ENCODE measurements at regions not wholly inside any gene's neighbourhood (a gene's known extent, or its start where the extent isn't known, plus 50 kb on each side); places are given as distances from the start of the nearest gene placed in this dataset.

GRCh38 chr18:41396211-41396610 lies 558.8 kb upstream of the PIK3C3 start:
- Mint-ChIP-seq H3K27ac (no peak overlapping the region), H3K36me3 (ENCODE audit: low read depth) (no peaks in the 10 kb centered on the region), H3K9me3 (no peaks in the 10 kb centered on the region), H3K27me3 (ENCODE audit: insufficient read depth) (no peaks in the 10 kb centered on the region), H3K4me3 (no peak overlapping the region), H3K4me1 (peaks cover 23% of the 10 kb centered on the region)
- Histone ChIP-seq H3K36me3 (ENCODE audit: control insufficient read depth, insufficient read depth, low read length) (no peaks in the 10 kb centered on the region), H3K27ac (ENCODE audit: low read depth, low read length) (no peak overlapping the region), H3K9ac (ENCODE audit: extremely low read depth, low read length, poor library complexity, severe bottlenecking) (no peak overlapping the region), H3K4me1 (ENCODE audit: control insufficient read depth, insufficient read depth, low read length) (no peaks in the 10 kb centered on the region), H3K4me3 (ENCODE audit: low read length) (no peak overlapping the region), H3K9me3 (ENCODE audit: control insufficient read depth, low read length) (no peaks in the 10 kb centered on the region), H3K27me3 (ENCODE audit: control insufficient read depth, insufficient read depth, low read length, poor library complexity, severe bottlenecking) (no peaks in the 10 kb centered on the region)
- 84 to 100% methylated on average over 2 of the region's 3 CpGs for WGBS, 2 experiments (ENCODE audit: insufficient coverage in 1 of 2, insufficient read length in 1 of 2)
- DNase-seq, result no peak
- TF ChIP-seq, protein P1, sequence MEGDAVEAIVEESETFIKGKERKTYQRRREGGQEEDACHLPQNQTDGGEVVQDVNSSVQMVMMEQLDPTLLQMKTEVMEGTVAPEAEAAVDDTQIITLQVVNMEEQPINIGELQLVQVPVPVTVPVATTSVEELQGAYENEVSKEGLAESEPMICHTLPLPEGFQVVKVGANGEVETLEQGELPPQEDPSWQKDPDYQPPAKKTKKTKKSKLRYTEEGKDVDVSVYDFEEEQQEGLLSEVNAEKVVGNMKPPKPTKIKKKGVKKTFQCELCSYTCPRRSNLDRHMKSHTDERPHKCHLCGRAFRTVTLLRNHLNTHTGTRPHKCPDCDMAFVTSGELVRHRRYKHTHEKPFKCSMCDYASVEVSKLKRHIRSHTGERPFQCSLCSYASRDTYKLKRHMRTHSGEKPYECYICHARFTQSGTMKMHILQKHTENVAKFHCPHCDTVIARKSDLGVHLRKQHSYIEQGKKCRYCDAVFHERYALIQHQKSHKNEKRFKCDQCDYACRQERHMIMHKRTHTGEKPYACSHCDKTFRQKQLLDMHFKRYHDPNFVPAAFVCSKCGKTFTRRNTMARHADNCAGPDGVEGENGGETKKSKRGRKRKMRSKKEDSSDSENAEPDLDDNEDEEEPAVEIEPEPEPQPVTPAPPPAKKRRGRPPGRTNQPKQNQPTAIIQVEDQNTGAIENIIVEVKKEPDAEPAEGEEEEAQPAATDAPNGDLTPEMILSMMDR (conservative IDR thresholded peaks at IDR 0.05), result no peak

DNA sequence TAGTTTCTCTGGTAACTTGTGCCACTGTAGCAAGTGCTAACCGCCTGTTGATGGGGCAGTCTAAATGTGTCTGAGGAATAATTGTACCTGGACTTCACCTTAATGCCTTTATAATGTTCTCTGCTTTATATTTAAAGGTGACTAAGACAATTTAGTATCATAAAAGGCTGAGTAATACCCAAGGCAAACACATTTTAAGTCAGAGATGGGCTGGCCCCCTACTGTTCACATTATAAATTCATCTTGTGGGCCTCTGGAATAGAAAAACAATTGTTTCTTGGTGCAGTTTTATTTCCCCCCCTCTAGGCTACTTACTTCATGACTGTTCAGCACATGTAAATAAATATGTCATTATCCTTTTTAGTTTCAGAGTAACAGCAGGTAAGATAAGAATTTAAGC lies 559.3 kb upstream of the PIK3C3 start:
- H3K9ac ChIP-seq (ENCODE audit: extremely low read depth, low read length, poor library complexity, severe bottlenecking), result no peak overlapping the region
- no peaks in the 10 kb centered on the region for H3K27me3 ChIP-seq (ENCODE audit: control insufficient read depth, insufficient read depth, low read length, poor library complexity, severe bottlenecking)
- no peak overlapping the region for H3K4me3 ChIP-seq (ENCODE audit: low read length)
- H3K4me1 Mint-ChIP-seq, result peaks cover 25% of the 10 kb centered on the region
- no peak overlapping the region for H3K4me3 Mint-ChIP-seq
- H3K27ac Mint-ChIP-seq, result no peak overlapping the region
- no peaks in the 10 kb centered on the region for H3K27me3 Mint-ChIP-seq (ENCODE audit: insufficient read depth)
- no peaks in the 10 kb centered on the region for H3K9me3 ChIP-seq (ENCODE audit: control insufficient read depth, low read length)
- H3K4me1 ChIP-seq (ENCODE audit: control insufficient read depth, insufficient read depth, low read length), result no peaks in the 10 kb centered on the region
- H3K27ac ChIP-seq (ENCODE audit: low read depth, low read length), result no peak overlapping the region
- no peaks in the 10 kb centered on the region for H3K36me3 ChIP-seq (ENCODE audit: control insufficient read depth, insufficient read depth, low read length)
- TF ChIP-seq, protein P1 (conservative IDR thresholded peaks at IDR 0.05), result peak; percentile 47
- no peaks in the 10 kb centered on the region for H3K9me3 Mint-ChIP-seq
- 100% methylated on average over 1 of the region's 1 CpG; no CpG with 5 or more reads in 1 of the 2 experiments for WGBS, 2 experiments (ENCODE audit: insufficient coverage in 1 of 2, insufficient read length in 1 of 2)
- no peak for DNase-seq
- no peaks in the 10 kb centered on the region for H3K36me3 Mint-ChIP-seq (ENCODE audit: low read depth)

GRCh38 chr18:41391616-41392595 lies 563.1 kb upstream of the PIK3C3 start:
- TF ChIP-seq, protein P1 (conservative IDR thresholded peaks at IDR 0.05), result peak; percentile 90
- H3K36me3 ChIP-seq (ENCODE audit: control insufficient read depth, insufficient read depth, low read length), result no peaks in the 10 kb centered on the region
- H3K27me3 Mint-ChIP-seq (ENCODE audit: insufficient read depth), result no peaks in the 10 kb centered on the region
- no peak overlapping the region for H3K4me3 Mint-ChIP-seq
- 23 to 65% methylated on average over 3 to 12 of the region's 12 CpGs for WGBS, 2 experiments (ENCODE audit: insufficient coverage in 1 of 2, insufficient read length in 1 of 2)
- DNase-seq, result peak; percentile 89
- H3K9me3 ChIP-seq (ENCODE audit: control insufficient read depth, low read length), result no peaks in the 10 kb centered on the region
- H3K9me3 Mint-ChIP-seq, result no peaks in the 10 kb centered on the region
- H3K4me1 ChIP-seq (ENCODE audit: control insufficient read depth, insufficient read depth, low read length), result no peaks in the 10 kb centered on the region
- H3K9ac ChIP-seq (ENCODE audit: extremely low read depth, low read length, poor library complexity, severe bottlenecking), result no peak overlapping the region
- H3K4me1 Mint-ChIP-seq, result peaks cover 22% of the 10 kb centered on the region
- H3K27ac ChIP-seq (ENCODE audit: low read depth, low read length), result peak overlapping the region; percentile 9
- no peak overlapping the region for H3K4me3 ChIP-seq (ENCODE audit: low read length)
- H3K36me3 Mint-ChIP-seq (ENCODE audit: low read depth), result no peaks in the 10 kb centered on the region
- no peak overlapping the region for H3K27ac Mint-ChIP-seq
- no peaks in the 10 kb centered on the region for H3K27me3 ChIP-seq (ENCODE audit: control insufficient read depth, insufficient read depth, low read length, poor library complexity, severe bottlenecking)

Measured in endodermal cell (in vitro differentiated cells).